GM21619 (cell line): ENCODE measurements at regions not wholly inside any gene's neighbourhood (a gene's known extent, or its start where the extent isn't known, plus 50 kb on each side); places are given as distances from the start of the nearest gene placed in this dataset.
"Not testable (repeated sequence)": the region's sequence is repeated elsewhere in the genome, so short reads cannot be mapped to it uniquely, and the experiment has no call there.

Experiments
- ATAC-seq: cut with Tn5 transposase; IDR thresholded peaks from one replicate; pipeline ENCODE4 v1.9.1; 2021; ENCODE audit not compliant: unreplicated experiment

- no peak for ATAC-seq
These were observed 93.1 kb upstream of the BCAR3 start for GRCh38 chr1:93774707-93775106.

- ATAC-seq = no peak
These were observed 91.6 kb upstream of the BCAR3 start for GRCh38 chr1:93773049-93773838.

GRCh38 chr1:93771843-93772242 lies 90.2 kb upstream of the BCAR3 start:
- no peak for ATAC-seq

- ATAC-seq = no peak
These were observed 89.0 kb upstream of the BCAR3 start for GRCh38 chr1:93770640-93771039.

- no peak for ATAC-seq
These were observed 88.1 kb upstream of the BCAR3 start for GRCh38 chr1:93769777-93770176.

- ATAC-seq = no peak
These were observed 86.8 kb upstream of the BCAR3 start for GRCh38 chr1:93768380-93768863.

GRCh38 chr1:93766451-93766850 lies 84.8 kb upstream of the BCAR3 start:
- ATAC-seq = no peak

- ATAC-seq = no peak
These were observed 83.5 kb upstream of the BCAR3 start for GRCh38 chr1:93765099-93765498.

GRCh38 chr1:93764366-93764750 lies 82.7 kb upstream of the BCAR3 start:
- ATAC-seq = no peak

- ATAC-seq = no peak
These were observed 82.2 kb upstream of the BCAR3 start for GRCh38 chr1:93763704-93764365.

- ATAC-seq = no peak
These were observed 77.3 kb upstream of the BCAR3 start for GRCh38 chr1:93758842-93759515.

- no peak for ATAC-seq
These were observed 75.8 kb upstream of the BCAR3 start for GRCh38 chr1:93757256-93758036.

GRCh38 chr1:93756657-93757056 lies 75.0 kb upstream of the BCAR3 start:
- no peak for ATAC-seq

GRCh38 chr1:93755251-93755715 lies 73.6 kb upstream of the BCAR3 start:
- not testable (repeated sequence) for ATAC-seq

- ATAC-seq = no peak
These were observed 72.4 kb upstream of the BCAR3 start for GRCh38 chr1:93753791-93754763.

GRCh38 chr1:93751377-93752250 lies 70.0 kb upstream of the BCAR3 start:
- no peak for ATAC-seq

GRCh38 chr1:93750955-93751354 lies 69.3 kb upstream of the BCAR3 start:
- ATAC-seq = peak; percentile 46

- no peak for ATAC-seq
These were observed 68.3 kb upstream of the BCAR3 start for GRCh38 chr1:93749894-93750301.

- no peak for ATAC-seq
These were observed 67.8 kb upstream of the BCAR3 start for GRCh38 chr1:93749487-93749886.
